Renal cortex interstitium (tissue), 11 donors: ENCODE measurements at regions not wholly inside any gene's neighbourhood (a gene's known extent, or its start where the extent isn't known, plus 50 kb on each side); places are given as distances from the start of the nearest gene placed in this dataset.
"Not testable (repeated sequence)": the region's sequence is repeated elsewhere in the genome, so short reads cannot be mapped to it uniquely, and the experiment has no call there.

Source experiments
- DNase-seq, 11 donors: peaks; one replicate each; pipeline ENCODE4 v3.0.0-alpha.2; 2013; ENCODE audit warnings: low read depth in 9 of 11, low spot score in 4 of 11; ENCODE audit errors: extremely low read depth in 1 of 11

- peak in 9 of 11 donors; percentile 5 to 40 (median 12) for DNase-seq
Observed at GRCh38 chr3:76267851-76268380, 482.6 kb upstream of the ZNF717 start.

- DNase-seq = no peak
Observed at GRCh38 chr3:76293856-76294255, 508.5 kb upstream of the ZNF717 start.

GRCh38 chr3:76300746-76301145, 515.4 kb upstream of the ZNF717 start:
- no peak for DNase-seq

GRCh38 chr3:76307556-76307955, 522.2 kb upstream of the ZNF717 start:
- no peak for DNase-seq

GRCh38 chr3:76308541-76308940, 523.2 kb upstream of the ZNF717 start:
- DNase-seq = no peak

- DNase-seq = no peak
Observed at GRCh38 chr3:76310089-76310488, 524.7 kb upstream of the ZNF717 start.

GRCh38 chr3:76310667-76311066, 525.3 kb upstream of the ZNF717 start:
- DNase-seq = no peak

GRCh38 chr3:76311941-76312340, 526.6 kb upstream of the ZNF717 start:
- no peak for DNase-seq

GRCh38 chr3:76315906-76316305, 530.6 kb upstream of the ZNF717 start:
- not testable (repeated sequence) for DNase-seq

GRCh38 chr3:76321614-76322013, 536.3 kb upstream of the ZNF717 start:
- DNase-seq = no peak

- no peak for DNase-seq
Observed at GRCh38 chr3:76324101-76324500, 538.8 kb upstream of the ZNF717 start.

- no peak for DNase-seq
Observed at GRCh38 chr3:76345878-76346277, 560.5 kb upstream of the ZNF717 start.

GRCh38 chr3:76346690-76347089, 561.3 kb upstream of the ZNF717 start:
- DNase-seq = no peak

- DNase-seq = no peak
Observed at GRCh38 chr3:76349715-76350480, 564.5 kb upstream of the ZNF717 start.

GRCh38 chr3:76352051-76352450, 566.7 kb upstream of the ZNF717 start:
- no peak for DNase-seq

- no peak for DNase-seq
Observed at GRCh38 chr3:76352511-76353284, 567.3 kb upstream of the ZNF717 start.

GRCh38 chr3:76353683-76354082, 568.3 kb upstream of the ZNF717 start:
- no peak for DNase-seq

GRCh38 chr3:76361010-76361409, 575.7 kb upstream of the ZNF717 start:
- DNase-seq = no peak

- no peak for DNase-seq
Observed at GRCh38 chr3:76362643-76363042, 577.3 kb upstream of the ZNF717 start.

- no peak for DNase-seq
Observed at GRCh38 chr3:76365275-76365674, 579.9 kb upstream of the ZNF717 start.
